ENCODE measurements at regions not wholly inside any gene's neighbourhood (a gene's known extent, or its start where the extent isn't known, plus 50 kb on each side); places are given as distances from the start of the nearest gene placed in this dataset.

GRCh38 chr15:31273258-31273941 lies 53.2 kb upstream of the KLF13 start:
- Histone ChIP-seq H3K27ac (peak overlapping the region; percentile 53), H3K4me3 (no peak overlapping the region), H3K4me1 (peaks cover 13% of the 10 kb centered on the region), H3K9me3 (no peaks in the 10 kb centered on the region), H3K27me3 (ENCODE audit: low read depth) (no peaks in the 10 kb centered on the region), H3K36me3 (no peaks in the 10 kb centered on the region)
- DNase-seq (peak; percentile 32), ATAC-seq (no peak)
- TF ChIP-seq CTCF (IDR thresholded peaks at IDR 0.05): no peak
- intact Hi-C loops (cut with DNase I): no loop called here

- Histone ChIP-seq H3K4me3 (no peak overlapping the region), H3K9me3 (no peaks in the 10 kb centered on the region), H3K4me1 (peaks cover 13% of the 10 kb centered on the region), H3K27ac (no peak overlapping the region), H3K36me3 (no peaks in the 10 kb centered on the region), H3K27me3 (ENCODE audit: low read depth) (no peaks in the 10 kb centered on the region)
- DNase-seq: no peak
- intact Hi-C loops (cut with DNase I): no loop called here
- no peak for TF ChIP-seq CTCF (IDR thresholded peaks at IDR 0.05)
- no peak for ATAC-seq
Measured at GRCh38 chr15:31274496-31275330, 51.9 kb upstream of the KLF13 start.

- no peaks in the 10 kb centered on the region for H3K9me3 ChIP-seq
- H3K27me3 ChIP-seq (ENCODE audit: low read depth): no peaks in the 10 kb centered on the region
- ATAC-seq: no peak
- peak; percentile 41 for DNase-seq
- no peak overlapping the region for H3K27ac ChIP-seq
- H3K4me1 ChIP-seq: peaks cover 13% of the 10 kb centered on the region
- no peak overlapping the region for H3K4me3 ChIP-seq
- TF ChIP-seq CTCF (IDR thresholded peaks at IDR 0.05): no peak
- no peaks in the 10 kb centered on the region for H3K36me3 ChIP-seq
- intact Hi-C loops (cut with DNase I): no loop called here
Measured at GRCh38 chr15:31275331-31276262, 51.0 kb upstream of the KLF13 start.

GRCh38 chr15:31276596-31277298 lies 49.9 kb upstream of the KLF13 start:
- no peak for TF ChIP-seq CTCF (IDR thresholded peaks at IDR 0.05)
- no peaks in the 10 kb centered on the region for H3K9me3 ChIP-seq
- no peak overlapping the region for H3K27ac ChIP-seq
- ATAC-seq: no peak
- H3K4me1 ChIP-seq: peaks cover 13% of the 10 kb centered on the region
- no peaks in the 10 kb centered on the region for H3K27me3 ChIP-seq (ENCODE audit: low read depth)
- no peak overlapping the region for H3K4me3 ChIP-seq
- intact Hi-C loops (cut with DNase I): no loop called here
- DNase-seq: no peak
- H3K36me3 ChIP-seq: no peaks in the 10 kb centered on the region

All from lower lobe of right lung (tissue), 2 donors.